ENCODE measurements at regions not wholly inside any gene's neighbourhood (a gene's known extent, or its start where the extent isn't known, plus 50 kb on each side); places are given as distances from the start of the nearest gene placed in this dataset.
A peak's percentile ranks its signal among the peaks of the same experiment; 100 is the strongest.
"Not testable (repeated sequence)": the region's sequence is repeated elsewhere in the genome, so short reads cannot be mapped to it uniquely, and the experiment has no call there.

GRCh38 chr7:92913849-92914248 lies 77.5 kb upstream of the CDK6 start:
- no peak for DNase-seq

DNA sequence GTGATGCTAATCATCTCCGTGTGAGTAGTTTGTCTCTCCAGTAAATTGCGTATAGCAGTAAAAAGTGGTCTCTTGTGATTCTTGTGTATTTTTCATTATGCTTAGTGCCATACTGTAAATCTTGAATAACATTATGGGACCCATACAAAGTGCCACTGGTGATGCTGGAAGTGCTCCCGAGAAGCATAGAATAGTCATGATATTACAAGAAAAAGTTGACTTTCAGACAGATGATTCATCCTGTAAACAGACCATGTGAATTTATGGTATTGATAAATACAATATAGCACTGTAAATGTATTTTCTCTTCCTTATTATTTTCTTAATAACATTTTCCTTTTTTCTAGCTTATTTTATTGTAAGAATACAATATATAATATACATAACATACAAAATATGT lies 74.6 kb upstream of the CDK6 start:
- no peak for DNase-seq

DNA sequence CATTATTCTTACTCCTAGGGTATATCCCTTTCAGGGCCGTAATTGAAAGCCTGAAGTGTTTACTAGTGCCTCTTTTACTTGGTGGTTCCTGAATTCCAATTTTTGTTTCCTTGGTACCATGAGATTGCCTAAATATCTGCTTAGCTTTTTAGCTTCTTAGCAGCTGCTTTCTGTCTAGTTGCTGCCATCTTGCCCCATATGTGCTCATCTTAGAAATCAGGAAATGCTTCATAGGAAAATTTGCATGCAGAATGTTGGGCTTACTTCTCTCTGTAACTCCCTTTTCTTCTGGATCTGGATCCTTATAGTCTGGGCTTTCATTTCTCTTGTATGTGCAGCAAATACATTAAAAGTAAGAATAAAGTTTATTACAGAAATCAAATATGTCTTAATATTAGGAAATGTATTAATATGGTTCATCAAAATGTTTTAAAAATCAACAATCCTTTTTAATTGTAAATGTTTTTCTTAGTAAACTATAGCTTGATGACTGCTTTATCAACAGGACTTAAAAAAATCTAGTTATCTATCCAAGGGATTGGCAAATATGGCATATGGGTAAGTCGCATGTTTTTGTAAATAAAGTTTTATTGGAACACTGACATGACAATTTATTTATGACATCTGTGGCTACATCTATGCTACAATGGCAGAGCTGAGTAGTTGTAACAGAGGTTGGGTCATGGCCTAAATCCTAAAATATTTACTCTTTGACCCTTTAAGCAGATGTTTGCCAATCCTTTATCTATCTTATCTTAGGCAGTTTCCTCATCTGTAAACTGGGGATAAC lies 73.5 kb upstream of the CDK6 start:
- DNase-seq = no peak

DNA sequence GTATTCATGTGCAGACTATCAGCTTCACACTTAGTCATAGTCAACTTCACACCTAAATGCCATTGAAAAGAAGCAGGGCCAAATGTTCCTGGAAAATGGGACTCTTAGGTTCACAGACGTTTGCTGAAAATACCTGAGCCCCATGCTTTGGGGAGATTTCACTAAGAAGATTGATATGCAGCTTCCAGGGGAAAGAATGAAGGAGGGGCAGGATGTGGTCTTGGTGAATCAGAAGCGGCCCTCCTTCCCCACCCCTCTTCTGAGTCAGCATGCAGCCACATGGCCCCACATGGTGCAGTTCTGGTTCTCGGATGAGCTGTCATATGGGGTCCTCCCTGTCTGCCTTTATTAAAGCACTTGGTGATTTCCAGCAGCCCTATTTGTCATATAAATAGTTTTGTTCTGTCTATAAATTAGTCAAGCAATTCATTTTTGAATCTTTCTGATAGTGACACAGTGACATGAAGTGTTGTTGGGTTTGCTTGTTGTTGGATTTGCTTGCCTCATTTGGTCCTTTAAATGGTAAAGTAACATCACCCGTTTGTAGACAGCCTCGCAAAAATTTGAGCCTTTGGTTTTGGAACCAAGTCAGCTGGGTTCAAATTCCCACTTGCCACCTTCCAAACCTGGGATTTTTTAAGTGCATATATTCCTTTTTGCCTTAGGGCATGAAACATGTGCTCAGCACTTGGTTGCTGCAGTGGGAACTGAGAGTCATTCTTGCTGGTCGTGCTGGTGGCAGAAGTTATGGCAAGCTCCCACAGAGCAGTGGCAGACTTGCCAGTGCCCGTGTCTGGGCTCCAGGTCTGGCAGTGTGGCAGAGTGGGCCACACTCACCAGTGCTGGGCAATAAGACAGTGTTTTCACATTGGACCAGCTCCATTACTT lies 68.1 kb upstream of the CDK6 start:
- DNase-seq = peak; percentile 16 to 93

GRCh38 chr7:92898798-92899197 lies 62.4 kb upstream of the CDK6 start:
- no peak for DNase-seq

DNA sequence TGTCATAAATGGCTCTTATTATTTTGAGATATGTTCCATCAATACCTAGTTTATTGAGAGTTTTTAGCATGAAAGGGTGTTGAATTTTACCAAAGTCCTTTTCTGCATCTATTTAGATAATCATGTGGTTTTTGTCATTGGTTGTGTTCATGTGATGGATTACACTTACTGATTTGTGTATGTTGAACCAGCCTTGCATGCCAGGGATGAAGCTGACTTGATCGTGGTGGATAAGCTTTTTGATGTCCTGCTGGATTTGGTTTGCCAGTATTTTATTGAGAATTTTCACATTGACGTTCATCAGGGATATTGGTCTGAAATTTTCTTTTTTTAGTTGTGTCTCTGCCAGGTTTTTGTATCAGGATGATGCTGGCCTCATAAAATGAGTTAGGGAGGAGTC lies 58.5 kb upstream of the CDK6 start:
- DNase-seq = not testable (repeated sequence)

GRCh38 chr7:92889081-92889480 lies 52.7 kb upstream of the CDK6 start:
- DNase-seq = no peak
